ENCODE measurements at regions not wholly inside any gene's neighbourhood (a gene's known extent, or its start where the extent isn't known, plus 50 kb on each side); places are given as distances from the start of the nearest gene placed in this dataset.
"Not testable (repeated sequence)": the region's sequence is repeated elsewhere in the genome, so short reads cannot be mapped to it uniquely, and the experiment has no call there.

DNA sequence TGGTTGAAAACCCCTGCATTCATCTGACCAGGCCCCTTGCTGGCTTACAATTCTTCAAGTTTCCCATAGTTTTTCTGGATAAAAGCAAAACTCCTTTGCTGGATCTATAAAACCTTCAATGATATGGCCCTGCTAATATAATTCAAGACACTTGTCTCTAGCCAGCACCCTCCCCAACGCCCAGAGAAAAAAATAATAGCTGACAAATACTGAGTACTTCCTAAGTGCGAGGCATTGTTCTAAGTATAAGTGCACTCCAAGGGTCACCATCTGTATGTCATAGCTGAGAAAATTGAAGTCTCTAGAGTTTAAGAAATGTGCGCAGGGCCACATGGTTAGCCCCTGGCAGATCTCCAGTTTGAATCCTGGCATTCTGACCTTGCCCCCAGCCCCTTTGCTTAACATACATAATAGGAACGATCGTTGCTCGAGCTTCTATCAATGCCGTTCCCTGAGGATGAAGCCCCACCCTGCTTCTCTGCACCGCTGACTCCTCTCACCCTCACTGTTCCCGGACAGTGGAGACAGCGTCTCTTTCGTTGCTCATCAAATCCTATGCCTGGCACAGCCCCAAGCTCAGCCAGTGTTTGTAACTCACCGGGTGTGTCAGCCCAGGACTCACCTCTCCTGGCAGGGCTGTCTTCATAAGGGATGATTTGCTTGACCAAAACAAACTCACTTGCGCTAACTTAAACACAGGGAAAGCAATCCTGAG is 377.1 kb upstream of the PROK2 start:
- DNase-seq: peak; percentile 22

DNA sequence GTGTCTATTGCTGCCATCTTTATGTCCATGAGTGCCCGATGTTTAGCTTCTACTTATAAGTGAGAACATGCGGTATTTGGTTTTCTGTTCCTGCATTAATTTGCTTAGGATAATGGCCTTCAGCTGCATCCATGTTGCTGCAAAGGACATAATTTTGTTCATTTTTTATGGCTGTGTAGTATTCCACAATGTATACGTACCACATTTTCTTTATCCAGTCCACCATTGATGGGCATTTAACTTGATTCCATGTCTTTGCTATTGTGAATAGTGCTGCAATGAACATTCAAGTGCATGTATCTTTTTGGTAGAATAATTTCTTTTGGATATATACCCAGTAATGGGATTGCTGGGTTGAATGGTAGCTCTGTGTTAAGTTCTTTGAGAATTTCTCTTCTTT is 376.3 kb upstream of the PROK2 start:
- not testable (repeated sequence) for DNase-seq

DNA sequence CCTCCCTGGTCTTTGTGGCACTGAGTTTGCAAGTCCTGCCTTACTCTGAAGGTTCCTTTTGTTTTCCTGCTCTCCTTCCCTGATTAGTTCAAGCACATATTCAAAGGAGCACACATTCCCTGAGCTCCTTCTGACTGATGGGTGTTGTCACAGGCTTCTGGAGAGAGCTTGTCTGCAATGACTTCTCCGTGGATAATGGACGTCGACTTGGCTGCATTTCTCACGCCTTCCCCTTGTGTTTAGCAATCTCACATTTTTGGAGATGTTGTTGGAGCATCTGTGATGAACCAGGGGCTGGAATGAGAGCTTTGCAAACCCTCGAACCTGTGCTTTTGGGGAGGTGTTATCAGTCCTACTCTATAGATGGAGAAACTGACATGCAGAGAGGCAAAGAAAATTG is 375.4 kb upstream of the PROK2 start:
- no peak for DNase-seq

DNA sequence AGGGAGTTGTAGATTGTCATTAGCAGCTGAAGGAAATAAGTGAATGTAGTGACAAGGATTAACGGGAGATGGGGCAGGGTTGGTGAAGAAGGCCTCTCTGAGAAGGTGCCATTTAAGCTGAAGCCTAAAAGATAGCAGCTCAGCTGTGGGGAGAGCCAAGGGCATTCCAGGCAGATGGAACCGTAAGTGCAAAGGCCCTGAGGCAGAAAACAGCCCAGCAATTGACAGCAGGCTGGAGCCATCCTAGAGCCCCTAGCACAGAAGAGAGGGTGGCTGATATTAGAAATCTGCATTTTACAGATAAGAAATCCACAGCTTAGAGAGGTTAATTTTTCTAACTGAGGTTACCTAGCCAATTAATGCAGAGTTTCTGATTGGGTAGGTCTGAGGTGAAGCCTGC is 374.5 kb upstream of the PROK2 start:
- no peak for DNase-seq

DNA sequence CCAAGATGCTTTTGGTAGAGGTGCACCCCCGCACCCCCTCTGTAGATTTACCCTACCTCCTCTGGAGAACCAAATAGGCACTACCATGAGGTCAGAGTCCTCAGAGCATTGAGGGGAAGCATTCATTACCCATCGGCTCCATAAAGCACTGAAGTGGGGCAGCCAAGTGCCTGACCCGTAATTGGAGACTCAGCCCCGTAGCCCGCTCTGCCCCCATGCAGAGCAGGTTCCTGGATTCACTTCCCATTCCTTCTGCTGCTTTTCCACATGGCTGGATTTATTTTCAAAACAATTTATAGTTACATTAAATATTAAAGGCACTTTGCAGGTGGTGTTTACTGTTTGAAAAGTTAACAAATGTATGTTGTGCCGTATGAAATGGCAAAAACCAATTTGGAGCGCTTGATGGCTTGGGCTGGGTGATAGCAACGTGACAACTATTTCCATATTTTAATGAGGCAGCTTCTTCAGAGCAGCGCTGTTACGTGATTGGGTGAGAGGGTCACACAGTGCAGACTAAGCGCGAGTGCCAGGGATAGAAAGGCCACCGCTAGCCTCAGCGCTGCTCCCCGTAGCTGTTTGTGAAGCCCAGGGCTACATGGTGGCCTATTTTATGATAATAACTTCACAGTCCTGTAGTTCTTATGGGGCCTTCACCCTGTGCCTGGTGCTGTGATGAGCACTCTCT is 373.8 kb upstream of the PROK2 start:
- no peak for DNase-seq

- no peak for DNase-seq
Measured at GRCh38 chr3:72157748-72158638, 373.0 kb upstream of the PROK2 start.

- DNase-seq: no peak
Measured at GRCh38 chr3:72155391-72156064, 370.6 kb upstream of the PROK2 start.

DNA sequence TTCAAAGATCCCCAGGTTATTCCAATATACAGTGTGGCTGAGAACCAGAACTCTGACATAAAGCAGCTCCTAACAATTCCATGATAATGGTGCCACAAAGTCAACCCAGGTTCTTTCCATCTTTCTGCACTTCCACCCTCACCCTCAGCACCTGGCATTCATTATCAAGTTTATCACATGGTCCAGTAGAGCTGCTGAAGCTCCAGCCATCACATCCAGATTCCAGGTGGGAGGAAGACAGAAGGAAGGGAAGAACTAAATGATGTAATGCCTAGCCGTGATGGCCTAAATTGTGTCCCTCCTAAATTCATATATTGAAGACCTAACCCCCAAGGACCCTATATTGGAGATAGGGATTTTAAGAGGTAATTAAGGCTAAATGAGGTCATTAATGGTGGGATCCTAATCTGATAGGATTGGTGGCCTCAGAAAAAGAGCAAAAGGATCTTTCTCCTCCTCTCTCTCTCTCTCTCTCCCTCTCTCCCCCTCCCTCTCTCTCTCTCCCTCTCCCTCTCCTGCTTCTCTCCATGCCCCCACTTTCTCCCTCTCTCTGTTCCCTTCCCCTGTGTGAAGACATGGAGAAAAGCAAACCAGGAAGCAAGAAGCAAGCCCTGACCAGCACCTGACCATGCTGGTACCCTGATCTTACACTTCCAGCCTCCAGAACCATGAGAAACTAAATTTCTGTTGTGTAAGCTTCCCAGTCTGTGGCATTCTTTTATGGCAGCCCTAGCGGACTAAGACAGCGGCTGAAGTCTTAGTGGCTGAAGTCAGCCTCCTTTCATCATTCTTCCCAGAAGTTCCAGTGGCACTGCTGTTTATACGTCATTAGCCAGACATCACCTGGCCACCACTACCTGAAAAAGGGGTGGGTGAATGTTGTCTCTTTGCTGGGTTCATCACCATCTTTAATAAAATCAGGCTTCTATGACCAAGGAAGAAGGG is 369.7 kb upstream of the PROK2 start:
- no peak for DNase-seq

DNA sequence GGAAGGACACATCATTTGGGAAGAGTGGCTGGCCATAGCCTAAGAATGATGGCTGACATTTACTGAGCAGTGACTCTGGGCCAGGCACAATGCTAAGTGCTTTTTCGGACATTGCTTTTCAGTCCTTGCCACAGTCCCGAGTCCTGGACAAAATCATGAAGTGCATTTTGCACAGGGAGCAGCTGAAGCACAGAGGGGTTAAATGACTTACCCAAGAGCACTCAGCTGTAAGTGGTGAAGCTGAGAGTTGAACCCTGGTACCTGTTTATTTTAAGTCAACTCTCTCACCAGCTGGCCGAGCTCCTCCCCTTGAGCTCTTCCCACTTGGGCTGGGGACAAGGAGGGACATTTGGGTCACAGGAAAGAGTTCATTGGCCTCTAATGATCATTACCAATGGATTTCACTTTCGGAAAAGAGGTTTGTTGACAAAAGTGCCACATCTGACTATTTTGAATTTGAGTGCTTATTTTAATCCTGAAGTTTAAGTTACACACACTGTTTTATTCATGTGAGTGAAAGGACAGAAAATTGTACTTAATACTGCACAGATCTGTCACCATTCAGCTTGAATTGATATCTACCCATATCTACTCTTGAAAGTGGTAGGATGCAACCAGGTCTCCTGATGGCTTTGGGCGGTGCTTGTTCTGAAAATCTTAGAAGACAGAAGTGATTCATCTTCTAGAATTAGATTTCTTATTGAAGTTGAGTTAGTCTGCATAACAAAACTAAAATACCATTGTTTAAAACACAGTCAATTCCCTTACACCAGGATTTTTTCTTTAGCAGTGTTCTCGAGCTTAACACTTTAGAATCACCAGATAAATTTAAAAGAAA is 368.7 kb upstream of the PROK2 start:
- no peak for DNase-seq

GRCh38 chr3:72152551-72153476 is 367.9 kb upstream of the PROK2 start:
- DNase-seq: peak; percentile 86

DNA sequence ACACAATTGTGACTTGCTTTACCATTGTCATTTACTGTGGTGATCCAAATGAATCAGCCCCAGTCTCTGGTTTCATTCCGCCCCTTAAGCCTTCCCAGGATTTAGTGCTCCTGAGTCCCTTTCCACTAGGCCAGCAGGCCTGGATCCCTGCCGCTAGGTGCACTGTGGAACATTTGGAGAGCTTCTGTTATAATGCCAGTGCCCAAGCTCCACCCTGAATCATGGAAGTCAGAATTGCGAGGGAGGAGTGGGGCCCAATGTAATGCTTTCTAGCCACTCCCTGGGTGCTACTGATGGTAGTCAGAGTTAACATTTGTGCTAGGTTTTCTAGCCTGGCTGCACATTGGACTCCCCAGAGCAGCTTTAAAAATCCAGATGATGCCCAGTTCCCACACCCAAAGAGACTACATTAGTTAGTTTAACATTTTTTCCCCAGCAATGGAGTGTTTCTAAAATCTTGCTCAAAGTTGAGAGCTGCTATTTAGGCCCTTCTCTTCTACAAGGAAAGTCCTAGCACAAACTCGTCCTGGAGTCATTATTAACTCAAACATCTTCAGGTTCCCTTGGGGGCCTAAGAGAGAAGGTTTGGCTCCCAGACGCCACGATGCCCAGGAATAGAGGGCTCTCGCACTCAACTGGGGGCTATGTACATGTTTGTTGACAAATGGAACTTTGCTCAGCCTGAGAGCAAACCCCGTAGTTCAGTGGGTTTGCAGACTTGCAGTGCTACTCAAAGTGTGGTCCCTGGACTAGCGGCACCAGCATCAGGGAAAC is 366.7 kb upstream of the PROK2 start:
- DNase-seq: no peak

- DNase-seq: no peak
Measured at GRCh38 chr3:72150634-72151412, 365.9 kb upstream of the PROK2 start.

GRCh38 chr3:72149645-72150300 is 364.8 kb upstream of the PROK2 start:
- no peak for DNase-seq

GRCh38 chr3:72147600-72147999 is 362.7 kb upstream of the PROK2 start:
- DNase-seq: no peak

- no peak for DNase-seq
Measured at GRCh38 chr3:72145506-72146380, 360.8 kb upstream of the PROK2 start.

- DNase-seq: no peak
Measured at GRCh38 chr3:72144773-72145505, 360.0 kb upstream of the PROK2 start.

Measured in NCI-H1105 (cell line).